ENCODE measurements at regions not wholly inside any gene's neighbourhood (a gene's known extent, or its start where the extent isn't known, plus 50 kb on each side); places are given as distances from the start of the nearest gene placed in this dataset.

DNA sequence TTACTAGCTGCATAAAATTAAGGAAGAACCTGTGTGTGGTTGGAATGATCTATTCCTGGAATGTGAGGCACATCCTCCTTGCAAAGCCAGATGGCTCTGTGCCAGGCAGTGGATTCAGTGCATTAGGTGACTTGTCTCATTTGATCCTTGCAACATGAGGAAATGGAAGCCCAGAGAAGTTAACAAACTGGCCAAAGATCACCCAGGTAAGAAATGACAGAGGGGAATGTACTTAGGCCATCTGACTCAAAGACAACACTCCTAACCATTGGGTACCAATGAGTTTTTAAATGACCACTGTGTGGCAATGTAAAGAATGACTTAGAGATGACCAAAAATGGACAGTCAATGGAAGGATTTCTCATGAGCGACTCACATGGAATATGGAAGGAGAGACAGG is 114.2 kb upstream of the RXFP2 start:
- ChIA-PET CTCF (ENCODE audit: low intra/inter-chr PET ratio) (no interaction called here), POLR2A (no interaction called here)
- WGBS (ENCODE audit: insufficient coverage, low coverage, missing lambda C conversion rate): 0% methylated on average over 1 of the region's 1 CpG
- ATAC-seq: no peak
- FAIRE-seq: no peak
- no peaks in the 10 kb centered on the region for H3K27me3 ChIP-seq (ENCODE audit: control insufficient read depth in 2 of 2, insufficient read depth in 2 of 2, low read length in 2 of 2)
- no peaks in the 10 kb centered on the region for H3K9me1 ChIP-seq (ENCODE audit: control insufficient read depth, insufficient read depth, low read length)
- intact Hi-C loops (cut with micrococcal nuclease) (no loop called here), in situ Hi-C loops (cut with MboI) (no loop called here)
- no peak overlapping the region for H3K4me2 ChIP-seq (ENCODE audit: insufficient read depth, low read length)
- no peaks in the 10 kb centered on the region for H3K79me2 ChIP-seq (ENCODE audit: control insufficient read depth, insufficient read depth, low read length)
- BruUV-seq (replicated peaks): no TSS peak
- H3K4me3 ChIP-seq: no peak overlapping the region
- no peak for DNase-seq (ENCODE audit: extremely low read depth in 1 of 4, low spot score in 3 of 4)
- H3K9me3 ChIP-seq (replicated peaks; ENCODE audit: control insufficient read depth, insufficient read depth, low read depth, low read length): no peaks in the 10 kb centered on the region
- no peaks in the 10 kb centered on the region for H4K20me1 ChIP-seq (replicated peaks; ENCODE audit: control insufficient read depth, insufficient read depth, low read length)
- no peaks in the 10 kb centered on the region for H3K36me3 ChIP-seq (ENCODE audit: control insufficient read depth, insufficient read depth, low read length)
- no peak overlapping the region for H2AFZ ChIP-seq (ENCODE audit: low read depth, low read length)
- H3K27ac ChIP-seq (ENCODE audit: extremely low read depth, low read depth, low read length): no peak overlapping the region
- no peaks in the 10 kb centered on the region for H3K4me1 ChIP-seq (replicated peaks in 1 of 2; ENCODE audit: control insufficient read depth in 2 of 2, insufficient read depth in 2 of 2, low read length in 2 of 2)
- H3K9ac ChIP-seq (ENCODE audit: insufficient read depth in 1 of 2, low read depth in 2 of 2, low read length in 2 of 2): no peak overlapping the region
- no peak for TF ChIP-seq SPI1 (IDR thresholded peaks at IDR 0.05; ENCODE audit: borderline replicate concordance, low read depth, low read length)
- TF ChIP-seq ZNF696 (CRISPR knock-in tag; conservative IDR thresholded peaks at IDR 0.05): no peak
- TF ChIP-seq ZNF282 (CRISPR knock-in tag; IDR thresholded peaks at IDR 0.05): no peak
- no peak for TF ChIP-seq ZNF239 (CRISPR knock-in tag; IDR thresholded peaks at IDR 0.05)
- TF ChIP-seq, protein P1, sequence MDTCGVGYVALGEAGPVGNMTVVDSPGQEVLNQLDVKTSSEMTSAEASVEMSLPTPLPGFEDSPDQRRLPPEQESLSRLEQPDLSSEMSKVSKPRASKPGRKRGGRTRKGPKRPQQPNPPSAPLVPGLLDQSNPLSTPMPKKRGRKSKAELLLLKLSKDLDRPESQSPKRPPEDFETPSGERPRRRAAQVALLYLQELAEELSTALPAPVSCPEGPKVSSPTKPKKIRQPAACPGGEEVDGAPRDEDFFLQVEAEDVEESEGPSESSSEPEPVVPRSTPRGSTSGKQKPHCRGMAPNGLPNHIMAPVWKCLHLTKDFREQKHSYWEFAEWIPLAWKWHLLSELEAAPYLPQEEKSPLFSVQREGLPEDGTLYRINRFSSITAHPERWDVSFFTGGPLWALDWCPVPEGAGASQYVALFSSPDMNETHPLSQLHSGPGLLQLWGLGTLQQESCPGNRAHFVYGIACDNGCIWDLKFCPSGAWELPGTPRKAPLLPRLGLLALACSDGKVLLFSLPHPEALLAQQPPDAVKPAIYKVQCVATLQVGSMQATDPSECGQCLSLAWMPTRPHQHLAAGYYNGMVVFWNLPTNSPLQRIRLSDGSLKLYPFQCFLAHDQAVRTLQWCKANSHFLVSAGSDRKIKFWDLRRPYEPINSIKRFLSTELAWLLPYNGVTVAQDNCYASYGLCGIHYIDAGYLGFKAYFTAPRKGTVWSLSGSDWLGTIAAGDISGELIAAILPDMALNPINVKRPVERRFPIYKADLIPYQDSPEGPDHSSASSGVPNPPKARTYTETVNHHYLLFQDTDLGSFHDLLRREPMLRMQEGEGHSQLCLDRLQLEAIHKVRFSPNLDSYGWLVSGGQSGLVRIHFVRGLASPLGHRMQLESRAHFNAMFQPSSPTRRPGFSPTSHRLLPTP (IDR thresholded peaks at IDR 0.05; ENCODE audit: borderline replicate concordance, extremely low read depth, insufficient read length): no peak
- TF ChIP-seq JUNB (CRISPR knock-in tag; conservative IDR thresholded peaks at IDR 0.05): no peak
- no peak for TF ChIP-seq GATA2 (CRISPR knock-in tag; IDR thresholded peaks at IDR 0.05)
- no peak for TF ChIP-seq SNIP1 (IDR thresholded peaks at IDR 0.05; ENCODE audit: low read depth)
- no peak for TF ChIP-seq HDAC1 (IDR thresholded peaks at IDR 0.05)
- TF ChIP-seq TCFL5 (CRISPR knock-in tag; conservative IDR thresholded peaks at IDR 0.05): no peak
- no peak for TF ChIP-seq E2F3 (CRISPR knock-in tag; IDR thresholded peaks at IDR 0.05)
- no peak for TF ChIP-seq SFPQ (IDR thresholded peaks at IDR 0.05; ENCODE audit: low read depth, low read length)
- TF ChIP-seq ZNF512 (tag; IDR thresholded peaks at IDR 0.05): no peak
- TF ChIP-seq NR2F6 (CRISPR knock-in tag; IDR thresholded peaks at IDR 0.05): no peak
- TF ChIP-seq, protein P2, sequence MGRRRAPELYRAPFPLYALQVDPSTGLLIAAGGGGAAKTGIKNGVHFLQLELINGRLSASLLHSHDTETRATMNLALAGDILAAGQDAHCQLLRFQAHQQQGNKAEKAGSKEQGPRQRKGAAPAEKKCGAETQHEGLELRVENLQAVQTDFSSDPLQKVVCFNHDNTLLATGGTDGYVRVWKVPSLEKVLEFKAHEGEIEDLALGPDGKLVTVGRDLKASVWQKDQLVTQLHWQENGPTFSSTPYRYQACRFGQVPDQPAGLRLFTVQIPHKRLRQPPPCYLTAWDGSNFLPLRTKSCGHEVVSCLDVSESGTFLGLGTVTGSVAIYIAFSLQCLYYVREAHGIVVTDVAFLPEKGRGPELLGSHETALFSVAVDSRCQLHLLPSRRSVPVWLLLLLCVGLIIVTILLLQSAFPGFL (CRISPR knock-in tag; IDR thresholded peaks at IDR 0.05): no peak
- no peak for TF ChIP-seq ZNF445 (CRISPR knock-in tag; IDR thresholded peaks at IDR 0.05; ENCODE audit: low read depth)
- no peak for TF ChIP-seq POU5F1 (IDR thresholded peaks at IDR 0.05; ENCODE audit: borderline replicate concordance, low read depth, low read length, partially characterized antibody)

Data from K562 (cell line).